Rectal smooth muscle tissue (tissue), 1 donor: ENCODE measurements at regions not wholly inside any gene's neighbourhood (a gene's known extent, or its start where the extent isn't known, plus 50 kb on each side); places are given as distances from the start of the nearest gene placed in this dataset.

Experiments
- H3K27ac ChIP-seq: one replicate; pipeline ENCODE4 v1.7.0; 2013; ENCODE audit warnings: low read depth, low read length, inconsistent platforms
- H3K27me3 ChIP-seq: one replicate; pipeline ENCODE4 v1.7.0; 2013; ENCODE audit warnings: low read length; ENCODE audit not compliant: control insufficient read depth, insufficient read depth
- H3K36me3 ChIP-seq: one replicate; pipeline ENCODE4 v1.7.0; 2013; ENCODE audit warnings: low read length; ENCODE audit not compliant: control insufficient read depth, insufficient read depth
- H3K4me1 ChIP-seq: one replicate; pipeline ENCODE4 v1.7.0; 2013; ENCODE audit warnings: low read length; ENCODE audit not compliant: control insufficient read depth, insufficient read depth
- H3K4me3 ChIP-seq: one replicate; pipeline ENCODE4 v1.7.0; 2013; ENCODE audit warnings: low read length
- H3K9ac ChIP-seq: one replicate; pipeline ENCODE4 v1.7.0; 2013; ENCODE audit warnings: low read length

GRCh38 chr2:120988700-120989511 lies 253.2 kb downstream of the GLI2 start:
- no peak overlapping the region for H3K9ac ChIP-seq
- H3K27me3 ChIP-seq: no peaks in the 10 kb centered on the region
- peaks cover 17% of the 10 kb centered on the region for H3K36me3 ChIP-seq
- no peak overlapping the region for H3K4me3 ChIP-seq
- no peak overlapping the region for H3K27ac ChIP-seq
- no peaks in the 10 kb centered on the region for H3K4me1 ChIP-seq

GRCh38 chr2:120989512-120990441 lies 254.1 kb downstream of the GLI2 start:
- H3K27ac ChIP-seq: no peak overlapping the region
- no peak overlapping the region for H3K4me3 ChIP-seq
- H3K4me1 ChIP-seq: no peaks in the 10 kb centered on the region
- no peak overlapping the region for H3K9ac ChIP-seq
- H3K27me3 ChIP-seq: no peaks in the 10 kb centered on the region
- peaks cover 9% of the 10 kb centered on the region for H3K36me3 ChIP-seq

DNA sequence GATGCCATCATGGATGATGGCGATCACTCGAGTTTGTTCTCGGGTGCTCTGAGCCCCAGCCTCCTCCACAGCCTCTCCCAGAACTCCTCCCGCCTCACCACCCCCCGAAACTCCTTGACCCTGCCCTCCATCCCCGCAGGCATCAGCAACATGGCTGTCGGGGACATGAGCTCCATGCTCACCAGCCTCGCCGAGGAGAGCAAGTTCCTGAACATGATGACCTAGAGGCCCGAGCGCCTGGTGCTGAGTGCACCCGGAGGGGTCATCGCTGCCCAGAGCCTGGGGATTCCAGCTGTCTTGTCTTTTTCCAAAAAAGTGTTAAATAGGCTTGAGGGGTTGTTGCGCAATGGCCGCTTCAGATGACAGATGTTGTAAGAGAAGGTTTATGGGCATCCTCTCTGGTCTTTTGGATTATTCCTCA lies 254.8 kb downstream of the GLI2 start:
- no peak overlapping the region for H3K4me3 ChIP-seq
- H3K27me3 ChIP-seq: no peaks in the 10 kb centered on the region
- no peaks in the 10 kb centered on the region for H3K4me1 ChIP-seq
- no peak overlapping the region for H3K27ac ChIP-seq
- H3K9ac ChIP-seq: no peak overlapping the region
- H3K36me3 ChIP-seq: peaks cover 6% of the 10 kb centered on the region

DNA sequence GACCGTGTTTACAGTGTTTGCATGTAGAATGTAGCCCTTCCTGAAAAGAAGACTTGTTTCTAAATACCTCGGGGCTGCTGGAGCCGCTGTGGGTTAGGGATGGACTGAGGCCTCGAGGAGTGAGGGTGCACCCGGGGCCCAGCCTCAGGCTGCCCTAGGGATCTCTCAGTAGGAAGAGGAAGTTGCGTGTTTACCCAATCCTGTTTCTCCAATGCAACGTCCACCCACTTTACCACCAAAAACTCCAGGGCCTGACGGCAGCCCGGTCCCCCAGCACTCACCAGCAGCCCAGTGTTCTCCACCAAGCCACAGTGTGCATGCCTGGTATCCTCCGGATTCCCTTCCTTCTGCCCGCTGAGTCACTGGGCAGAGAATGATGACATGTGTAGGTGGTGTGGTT lies 255.8 kb downstream of the GLI2 start:
- Histone ChIP-seq H3K36me3 (peaks cover 5% of the 10 kb centered on the region), H3K4me1 (no peaks in the 10 kb centered on the region), H3K9ac (no peak overlapping the region), H3K4me3 (no peak overlapping the region), H3K27ac (no peak overlapping the region), H3K27me3 (no peaks in the 10 kb centered on the region)

- no peaks in the 10 kb centered on the region for H3K36me3 ChIP-seq
- H3K27ac ChIP-seq: no peak overlapping the region
- no peak overlapping the region for H3K9ac ChIP-seq
- H3K4me3 ChIP-seq: no peak overlapping the region
- no peaks in the 10 kb centered on the region for H3K4me1 ChIP-seq
- H3K27me3 ChIP-seq: no peaks in the 10 kb centered on the region
Measured at GRCh38 chr2:120992791-120993555, 257.3 kb downstream of the GLI2 start.

DNA sequence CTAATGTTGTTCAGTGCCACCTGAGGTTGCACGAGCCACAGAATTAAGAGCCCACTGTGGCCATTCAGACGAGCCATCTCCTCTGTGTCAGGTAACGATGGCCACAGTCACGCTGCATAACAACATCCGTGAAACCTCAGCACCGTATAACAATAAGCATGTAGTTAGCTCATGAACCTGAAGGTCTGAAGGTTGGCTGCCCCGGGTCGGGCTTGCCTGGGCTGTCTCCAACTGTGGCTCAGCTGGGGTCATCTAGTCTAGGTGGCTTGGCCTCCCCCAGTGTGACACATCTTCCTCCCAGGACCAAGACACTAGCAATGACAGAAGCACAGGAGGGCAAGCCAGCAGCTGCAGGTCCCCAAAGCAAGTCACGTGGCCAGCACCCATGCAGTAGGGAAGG lies 258.0 kb downstream of the GLI2 start:
- H3K27ac ChIP-seq: no peak overlapping the region
- no peaks in the 10 kb centered on the region for H3K4me1 ChIP-seq
- H3K36me3 ChIP-seq: no peaks in the 10 kb centered on the region
- H3K9ac ChIP-seq: no peak overlapping the region
- H3K27me3 ChIP-seq: no peaks in the 10 kb centered on the region
- no peak overlapping the region for H3K4me3 ChIP-seq

DNA sequence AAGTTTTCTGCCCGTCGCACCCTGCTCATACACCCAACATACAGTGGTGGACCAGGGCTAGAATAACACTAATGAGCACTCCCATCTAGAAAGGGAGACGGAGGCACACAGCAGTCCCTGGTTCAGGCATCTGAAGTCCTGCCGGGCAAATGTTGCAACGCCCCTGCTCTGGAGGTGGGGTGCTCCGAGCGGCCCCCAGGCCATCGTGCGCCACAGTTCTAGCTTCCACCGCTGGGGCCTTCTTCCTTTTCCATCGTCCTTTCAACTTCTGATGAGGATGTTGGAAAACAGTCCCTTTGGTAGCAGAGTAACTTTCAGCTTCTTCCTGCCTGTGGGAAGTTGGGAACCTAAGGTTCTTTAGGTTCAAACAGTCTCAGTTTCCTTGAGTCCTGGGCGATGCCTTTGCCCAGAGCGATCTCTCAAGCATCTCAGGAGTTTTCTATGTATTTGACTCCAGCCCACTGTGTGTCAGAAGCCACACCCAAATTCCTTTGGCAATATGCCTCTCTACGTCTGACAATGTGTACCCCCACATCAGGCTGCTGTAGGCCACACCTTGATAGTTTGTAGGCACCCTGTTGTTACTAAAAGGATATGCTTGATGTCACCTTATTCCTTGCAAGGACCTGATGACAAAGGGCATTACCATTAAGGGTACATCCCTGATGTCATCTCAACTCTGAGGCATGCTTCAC lies 258.8 kb downstream of the GLI2 start:
- Histone ChIP-seq H3K4me1 (no peaks in the 10 kb centered on the region), H3K27me3 (no peaks in the 10 kb centered on the region), H3K27ac (no peak overlapping the region), H3K36me3 (no peaks in the 10 kb centered on the region), H3K9ac (no peak overlapping the region), H3K4me3 (no peak overlapping the region)

- Histone ChIP-seq H3K4me3 (no peak overlapping the region), H3K4me1 (no peaks in the 10 kb centered on the region), H3K27me3 (no peaks in the 10 kb centered on the region), H3K9ac (no peak overlapping the region), H3K27ac (no peak overlapping the region), H3K36me3 (no peaks in the 10 kb centered on the region)
Measured at GRCh38 chr2:120995152-120995551, 259.5 kb downstream of the GLI2 start.

DNA sequence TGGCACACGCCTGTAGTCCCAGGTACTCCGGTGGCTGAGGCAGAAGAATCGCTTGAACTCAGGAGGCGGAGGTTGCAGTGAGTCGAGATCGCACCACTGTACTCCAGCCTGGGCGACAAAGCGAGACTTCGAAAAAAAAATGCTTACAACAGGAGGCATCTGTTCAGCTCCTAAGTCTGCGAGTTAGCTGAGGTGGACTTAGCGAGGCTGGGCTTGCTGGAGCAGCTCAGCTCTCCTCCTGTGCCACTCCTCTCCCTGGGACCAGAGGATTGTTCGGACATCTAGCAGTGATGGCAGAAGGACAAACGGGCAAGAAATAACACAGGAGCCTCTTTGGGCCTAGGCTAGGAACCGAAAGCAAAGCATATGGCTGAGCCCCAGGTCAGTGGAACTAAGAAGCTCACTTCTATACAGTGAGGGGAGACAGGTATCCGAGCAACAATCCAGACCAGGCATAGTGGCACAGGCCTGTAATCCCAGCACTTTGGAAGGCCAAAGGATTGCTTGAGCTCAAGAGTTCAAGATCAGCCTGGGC lies 260.1 kb downstream of the GLI2 start:
- H3K27me3 ChIP-seq: no peaks in the 10 kb centered on the region
- H3K36me3 ChIP-seq: no peaks in the 10 kb centered on the region
- H3K4me1 ChIP-seq: no peaks in the 10 kb centered on the region
- no peak overlapping the region for H3K9ac ChIP-seq
- H3K27ac ChIP-seq: no peak overlapping the region
- H3K4me3 ChIP-seq: no peak overlapping the region

GRCh38 chr2:120999377-121000097 lies 263.9 kb downstream of the GLI2 start:
- Histone ChIP-seq H3K4me3 (no peak overlapping the region), H3K4me1 (no peaks in the 10 kb centered on the region), H3K27ac (no peak overlapping the region), H3K9ac (no peak overlapping the region), H3K27me3 (no peaks in the 10 kb centered on the region), H3K36me3 (no peaks in the 10 kb centered on the region)

DNA sequence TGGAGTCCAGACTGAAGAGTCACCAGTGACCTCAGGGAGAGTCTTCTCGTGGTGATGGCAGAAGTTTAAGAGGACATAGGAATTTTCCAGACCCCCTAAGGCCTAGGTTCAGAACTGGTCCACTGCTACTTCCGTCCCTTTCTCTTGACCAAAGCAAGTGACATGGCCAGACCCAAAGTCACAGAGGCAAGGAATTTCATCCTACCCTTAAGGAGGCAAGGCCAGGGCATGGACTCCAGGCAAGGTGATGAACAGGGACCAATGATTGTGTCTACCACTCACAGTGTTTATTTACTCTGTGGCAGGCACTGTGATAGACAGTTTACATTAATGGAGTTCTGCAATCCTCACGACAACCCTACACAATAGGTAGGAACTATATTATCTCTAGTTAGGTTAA lies 265.1 kb downstream of the GLI2 start:
- H3K27ac ChIP-seq: no peak overlapping the region
- no peak overlapping the region for H3K9ac ChIP-seq
- no peaks in the 10 kb centered on the region for H3K36me3 ChIP-seq
- no peaks in the 10 kb centered on the region for H3K27me3 ChIP-seq
- H3K4me1 ChIP-seq: no peaks in the 10 kb centered on the region
- H3K4me3 ChIP-seq: no peak overlapping the region
